Hepatocyte (in vitro differentiated cells): ENCODE measurements at regions not wholly inside any gene's neighbourhood (a gene's known extent, or its start where the extent isn't known, plus 50 kb on each side); places are given as distances from the start of the nearest gene placed in this dataset.

Source experiments
- EZH2 ChIP-seq: fragments of 200-600 bp; sonication (generic); IDR thresholded peaks from 2 replicates; pipeline ENCODE4 v1.6.1; 2016; ENCODE audit warnings: antibody characterized with exemption, mild to moderate bottlenecking, borderline replicate concordance
- EZH2phosphoT487 ChIP-seq: fragments of 200-600 bp; sonication (generic); IDR thresholded peaks from one replicate; pipeline ENCODE4 v1.6.1; 2018; ENCODE audit warnings: antibody characterized with exemption, mild to moderate bottlenecking, low read depth, moderate library complexity; ENCODE audit not compliant: unreplicated experiment, severe bottlenecking
- TF ChIP-seq, protein P1 (sequence below): fragments of 200-600 bp; sonication (generic); IDR thresholded peaks from 2 replicates; pipeline ENCODE4 v1.5.1; 2016; ENCODE audit warnings: antibody characterized with exemption, mild to moderate bottlenecking; ENCODE audit not compliant: poor library complexity

DNA sequence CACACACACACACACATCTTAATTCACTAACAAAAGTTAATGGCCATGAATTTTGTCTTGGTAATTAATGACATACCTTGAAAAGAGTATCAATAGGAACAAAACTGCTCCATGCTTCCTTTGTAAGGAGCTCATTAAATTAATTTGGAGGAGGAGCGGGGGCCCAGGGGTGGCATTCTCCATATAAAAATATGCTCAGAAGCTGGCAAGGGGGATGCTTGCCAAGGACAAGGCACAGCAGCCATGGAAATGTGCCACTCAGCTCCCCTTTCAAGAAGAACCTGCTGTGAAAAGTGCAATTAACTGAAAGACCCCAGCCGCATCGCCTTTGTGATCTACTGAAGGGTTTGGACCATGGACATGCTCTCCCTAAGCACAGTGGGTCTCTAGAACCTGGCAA lies 385.9 kb upstream of the API5 start:
- TF ChIP-seq, protein P1, sequence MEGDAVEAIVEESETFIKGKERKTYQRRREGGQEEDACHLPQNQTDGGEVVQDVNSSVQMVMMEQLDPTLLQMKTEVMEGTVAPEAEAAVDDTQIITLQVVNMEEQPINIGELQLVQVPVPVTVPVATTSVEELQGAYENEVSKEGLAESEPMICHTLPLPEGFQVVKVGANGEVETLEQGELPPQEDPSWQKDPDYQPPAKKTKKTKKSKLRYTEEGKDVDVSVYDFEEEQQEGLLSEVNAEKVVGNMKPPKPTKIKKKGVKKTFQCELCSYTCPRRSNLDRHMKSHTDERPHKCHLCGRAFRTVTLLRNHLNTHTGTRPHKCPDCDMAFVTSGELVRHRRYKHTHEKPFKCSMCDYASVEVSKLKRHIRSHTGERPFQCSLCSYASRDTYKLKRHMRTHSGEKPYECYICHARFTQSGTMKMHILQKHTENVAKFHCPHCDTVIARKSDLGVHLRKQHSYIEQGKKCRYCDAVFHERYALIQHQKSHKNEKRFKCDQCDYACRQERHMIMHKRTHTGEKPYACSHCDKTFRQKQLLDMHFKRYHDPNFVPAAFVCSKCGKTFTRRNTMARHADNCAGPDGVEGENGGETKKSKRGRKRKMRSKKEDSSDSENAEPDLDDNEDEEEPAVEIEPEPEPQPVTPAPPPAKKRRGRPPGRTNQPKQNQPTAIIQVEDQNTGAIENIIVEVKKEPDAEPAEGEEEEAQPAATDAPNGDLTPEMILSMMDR = no peak
- TF ChIP-seq EZH2 = no peak
- no peak for TF ChIP-seq EZH2phosphoT487
